ENCODE measurements at regions not wholly inside any gene's neighbourhood (a gene's known extent, or its start where the extent isn't known, plus 50 kb on each side); places are given as distances from the start of the nearest gene placed in this dataset.

DNA sequence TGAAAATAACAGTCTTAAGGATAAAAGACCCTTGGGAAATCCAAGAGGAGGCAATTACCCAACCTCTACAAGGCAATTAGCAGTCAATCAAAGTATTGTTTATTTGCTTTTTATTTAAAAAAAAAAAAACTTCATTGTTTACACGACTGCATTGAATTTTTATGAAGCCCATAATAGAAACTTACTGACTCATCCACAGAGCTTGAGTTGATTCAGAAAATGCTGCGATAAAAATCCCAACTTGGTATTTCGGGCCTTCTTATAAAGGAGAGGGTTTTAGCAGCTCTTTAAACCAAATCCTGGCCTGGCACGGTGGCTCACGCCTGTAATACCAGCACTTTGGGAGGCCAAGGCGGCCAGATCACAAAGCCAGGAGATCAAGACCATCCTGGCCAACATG, 69.2 kb upstream of the PALS2 start:
- H3K9me3 Mint-ChIP-seq (ENCODE audit: unreplicated experiment) = no peaks in the 10 kb centered on the region
- H3K4me1 Mint-ChIP-seq (ENCODE audit: insufficient read depth, unreplicated experiment) = no peaks in the 10 kb centered on the region
- H3K36me3 Mint-ChIP-seq (ENCODE audit: insufficient read depth, unreplicated experiment) = no peaks in the 10 kb centered on the region
- TF ChIP-seq CTCF (IDR thresholded peaks at IDR 0.05; ENCODE audit: unreplicated experiment) = no peak
- H3K27ac Mint-ChIP-seq (ENCODE audit: low read depth, unreplicated experiment) = no peak overlapping the region
- intact Hi-C loops (cut with micrococcal nuclease) = no loop called here
- CTCF ChIA-PET = no interaction called here
- POLR2A ChIA-PET = no interaction called here
- H3K27me3 Mint-ChIP-seq (ENCODE audit: insufficient read depth, unreplicated experiment) = peaks cover 29% of the 10 kb centered on the region
- BruUV-seq (replicated peaks) = no TSS peak
- no peak overlapping the region for H3K4me3 Mint-ChIP-seq (ENCODE audit: unreplicated experiment)
- DNase-seq (ENCODE audit: unreplicated experiment) = no peak

- POLR2A ChIA-PET = no interaction called here
- H3K27me3 Mint-ChIP-seq (ENCODE audit: insufficient read depth, unreplicated experiment) = peaks cover 33% of the 10 kb centered on the region
- no TSS peak for BruUV-seq (replicated peaks)
- DNase-seq (ENCODE audit: unreplicated experiment) = no peak
- H3K9me3 Mint-ChIP-seq (ENCODE audit: unreplicated experiment) = no peaks in the 10 kb centered on the region
- H3K4me3 Mint-ChIP-seq (ENCODE audit: unreplicated experiment) = no peak overlapping the region
- TF ChIP-seq CTCF (IDR thresholded peaks at IDR 0.05; ENCODE audit: unreplicated experiment) = no peak
- no peak overlapping the region for H3K27ac Mint-ChIP-seq (ENCODE audit: low read depth, unreplicated experiment)
- CTCF ChIA-PET = interaction anchor here (1.2 kb wide), 1 partner anchor 68 kb away, joined by 3 read pairs; no protein-coding TSS in a partner anchor
- intact Hi-C loops (cut with micrococcal nuclease) = no loop called here
- H3K36me3 Mint-ChIP-seq (ENCODE audit: insufficient read depth, unreplicated experiment) = no peaks in the 10 kb centered on the region
- no peaks in the 10 kb centered on the region for H3K4me1 Mint-ChIP-seq (ENCODE audit: insufficient read depth, unreplicated experiment)
These were observed 68.4 kb upstream of the PALS2 start for GRCh38 chr7:24504836-24505235.

- H3K27me3 Mint-ChIP-seq (ENCODE audit: insufficient read depth, unreplicated experiment) = peaks cover 45% of the 10 kb centered on the region
- H3K27ac Mint-ChIP-seq (ENCODE audit: low read depth, unreplicated experiment) = no peak overlapping the region
- CTCF ChIA-PET = interaction anchor here (1.2 kb wide), 1 partner anchor 69 kb away, joined by 3 read pairs; no protein-coding TSS in a partner anchor
These were observed 67.3 kb upstream of the PALS2 start for GRCh38 chr7:24505968-24506367.

DNA sequence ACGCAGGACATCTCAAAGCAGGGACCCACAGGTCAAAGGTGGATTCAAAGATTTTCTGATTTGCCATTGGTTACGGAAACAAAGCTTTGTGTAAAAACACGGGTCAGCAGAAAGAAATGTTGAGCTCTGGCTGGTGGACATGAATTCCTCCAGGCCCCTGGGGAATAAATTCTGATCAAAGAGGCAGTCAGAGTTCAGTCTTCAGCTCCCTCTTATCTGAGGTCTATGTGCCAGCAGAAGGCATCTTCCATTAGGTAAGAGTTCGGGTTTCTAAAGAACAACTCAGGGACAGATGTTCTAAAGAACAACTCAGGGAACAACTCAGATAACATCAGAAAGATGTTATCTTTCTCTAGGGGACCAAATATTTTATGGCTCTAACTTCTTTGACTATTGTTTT, 64.9 kb upstream of the PALS2 start:
- POLR2A ChIA-PET = interaction anchor here (0.6 kb wide), 1 partner anchor 878 kb away, joined by 3 read pairs; no protein-coding TSS in a partner anchor
- H3K36me3 Mint-ChIP-seq (ENCODE audit: insufficient read depth, unreplicated experiment) = no peaks in the 10 kb centered on the region
- TF ChIP-seq CTCF (IDR thresholded peaks at IDR 0.05; ENCODE audit: unreplicated experiment) = no peak
- CTCF ChIA-PET = interaction anchor here (1.1 kb wide), 1 partner anchor 127 kb away, joined by 3 read pairs; no protein-coding TSS in a partner anchor
- H3K27ac Mint-ChIP-seq (ENCODE audit: low read depth, unreplicated experiment) = no peak overlapping the region
- no TSS peak for BruUV-seq (replicated peaks)
- no peaks in the 10 kb centered on the region for H3K4me1 Mint-ChIP-seq (ENCODE audit: insufficient read depth, unreplicated experiment)
- intact Hi-C loops (cut with micrococcal nuclease) = no loop called here
- H3K27me3 Mint-ChIP-seq (ENCODE audit: insufficient read depth, unreplicated experiment) = peaks cover 39% of the 10 kb centered on the region
- no peak overlapping the region for H3K4me3 Mint-ChIP-seq (ENCODE audit: unreplicated experiment)
- DNase-seq (ENCODE audit: unreplicated experiment) = no peak
- no peaks in the 10 kb centered on the region for H3K9me3 Mint-ChIP-seq (ENCODE audit: unreplicated experiment)

More at GRCh38 chr7:24505968-24506367, 67.3 kb upstream of the PALS2 start:
- POLR2A ChIA-PET = interaction anchor here (0.7 kb wide), 1 partner anchor 91 kb away, joined by 3 read pairs; no protein-coding TSS in a partner anchor
- no peak for TF ChIP-seq CTCF (IDR thresholded peaks at IDR 0.05; ENCODE audit: unreplicated experiment)
- BruUV-seq (replicated peaks) = no TSS peak
- Mint-ChIP-seq H3K36me3 (ENCODE audit: insufficient read depth, unreplicated experiment) (no peaks in the 10 kb centered on the region), H3K9me3 (ENCODE audit: unreplicated experiment) (no peaks in the 10 kb centered on the region), H3K4me1 (ENCODE audit: insufficient read depth, unreplicated experiment) (no peaks in the 10 kb centered on the region), H3K4me3 (ENCODE audit: unreplicated experiment) (no peak overlapping the region)
- intact Hi-C loops (cut with micrococcal nuclease) = no loop called here
- no peak for DNase-seq (ENCODE audit: unreplicated experiment)

Measured in MCF 10A (cell line).